HCT116 (cell line): ENCODE measurements at regions not wholly inside any gene's neighbourhood (a gene's known extent, or its start where the extent isn't known, plus 50 kb on each side); places are given as distances from the start of the nearest gene placed in this dataset.

Source experiments
- ATAC-seq: fragments of 200-7000 bp; cut with Tn5 transposase; 2 replicates; pipeline ENCODE4 v1.9.1; 2020; ENCODE audit warnings: mild to moderate bottlenecking, moderate library complexity
- BruUV-seq: library from RNA; stranded (reverse); fragments of 400-500 nt; replicated peaks from 2 replicates; lab custom pipeline; 2021; lab: Mats Ljungman, UMichigan
- CTCF ChIA-PET: fragments of 300-600 bp; sonication (Branson Sonifier 250); formaldehyde crosslinking; loops from one replicate; lab custom pipeline; 2021; ENCODE audit warnings: antibody characterized with exemption; lab: Charles Lee
- POLR2A ChIA-PET: fragments of 300-600, 350-600 bp; sonication (Branson Sonifier 250); formaldehyde crosslinking; loops from one replicate; lab custom pipeline; 2021; ENCODE audit warnings: antibody characterized with exemption; lab: Charles Lee
- RAD21 ChIA-PET, 2 experiments: fragments of 300-600 bp; sonication (Branson Sonifier 250); formaldehyde crosslinking; loops; one replicate each; lab custom pipeline; 2023; ENCODE audit warnings: low total read pairs in 2 of 2; ENCODE audit not compliant: uncharacterized antibody in 2 of 2, unreplicated experiment in 2 of 2, low non-redundant PET in 1 of 2; lab: Charles Lee
- DNase-seq: peaks from one replicate; pipeline ENCODE4 v3.0.0-alpha.2; 2010; ENCODE audit warnings: low read depth, low spot score
- H2AFZ ChIP-seq: fragments of 200-600 bp; shearing (Covaris generic), sonication (generic); 2 replicates; pipeline ENCODE4 v1.6.1; 2017; ENCODE audit warnings: low read depth, mixed run types, mixed read lengths, antibody characterized with exemption, low read length; ENCODE audit not compliant: poor library complexity, severe bottlenecking
- H3K27ac ChIP-seq: 2 replicates; pipeline ENCODE4 v1.5.1; 2012; ENCODE audit warnings: low read depth, low read length
- H3K27me3 ChIP-seq: fragments of 200-600 bp; sonication (generic); 2 replicates; pipeline ENCODE4 v1.6.1; 2016; ENCODE audit warnings: mixed run types, low read length, mixed read lengths; ENCODE audit not compliant: insufficient read depth
- H3K36me3 ChIP-seq, 2 experiments: fragments of 200-500 bp in 1 of 2; fragments of 200-600 bp in 1 of 2; sonication (Bioruptor generic) in 1 of 2; sonication (generic) in 1 of 2; 2 replicates each; pipeline versions ENCODE4 v1.5.1 to v1.6.1; 2014 to 2016; ENCODE audit warnings: low read length in 2 of 2, inconsistent platforms in 1 of 2, mixed read lengths in 1 of 2, mixed run types in 1 of 2; ENCODE audit not compliant: insufficient read depth in 2 of 2, control insufficient read depth in 1 of 2
- H3K4me1 ChIP-seq, 2 experiments: fragments of 200-600 bp in 1 of 2; sonication (generic) in 1 of 2; 2 replicates each; pipeline versions ENCODE4 v1.5.1 to v1.6.1; 2012 to 2017; ENCODE audit warnings: low read length in 2 of 2, inconsistent platforms in 1 of 2, mild to moderate bottlenecking in 1 of 2, mixed read lengths in 1 of 2, mixed run types in 1 of 2, moderate library complexity in 1 of 2; ENCODE audit not compliant: insufficient read depth in 2 of 2, control insufficient read depth in 1 of 2
- H3K4me2 ChIP-seq: fragments of 200-600 bp; sonication (generic); 2 replicates; pipeline ENCODE4 v1.6.1; 2017; ENCODE audit warnings: mixed run types, low read length, mixed read lengths
- H3K4me3 ChIP-seq, 2 experiments: fragments of 200-600 bp in 1 of 2; sonication (generic) in 1 of 2; replicated peaks in 1 of 2; 2 replicates each; pipeline ENCODE4 v1.5.1; 2011 to 2016; ENCODE audit warnings: low read length in 2 of 2, control low read depth in 1 of 2, low read depth in 1 of 2, mild to moderate bottlenecking in 1 of 2, mixed read lengths in 1 of 2, mixed run types in 1 of 2
- H3K79me2 ChIP-seq: fragments of 200-600 bp; sonication (generic); 2 replicates; pipeline ENCODE4 v1.6.1; 2017; ENCODE audit warnings: mild to moderate bottlenecking, mixed run types, low read length, moderate library complexity, mixed read lengths; ENCODE audit not compliant: insufficient read depth
- H3K9ac ChIP-seq: fragments of 200-600 bp; sonication (generic); 2 replicates; pipeline ENCODE4 v1.6.1; 2016; ENCODE audit warnings: low read length, mixed read lengths
- H3K9me2 ChIP-seq: fragments of 200-600 bp; sonication (generic), shearing (Covaris generic); 2 replicates; pipeline ENCODE4 v1.6.1; 2017; ENCODE audit warnings: mixed run types, mild to moderate bottlenecking, moderate library complexity; ENCODE audit not compliant: insufficient read depth
- H3K9me3 ChIP-seq, 2 experiments: fragments of 200-500 bp in 1 of 2; fragments of 200-600 bp in 1 of 2; sonication (Bioruptor generic) in 1 of 2; sonication (generic) in 1 of 2; 2 replicates each; pipeline ENCODE4 v1.6.1; 2014 to 2017; ENCODE audit warnings: low read length in 2 of 2, mixed read lengths in 2 of 2, inconsistent platforms in 1 of 2, low read depth in 1 of 2, mild to moderate bottlenecking in 1 of 2, mixed run types in 1 of 2, moderate library complexity in 1 of 2; ENCODE audit not compliant: control insufficient read depth in 1 of 2, insufficient read depth in 1 of 2
- H4K20me1 ChIP-seq: fragments of 200-600 bp; sonication (generic), shearing (Covaris generic); 2 replicates; pipeline ENCODE4 v1.6.1; 2017; ENCODE audit warnings: mixed run types, mild to moderate bottlenecking, moderate library complexity; ENCODE audit not compliant: insufficient read depth
- CBX3 ChIP-seq: IDR thresholded peaks from 2 replicates; pipeline ENCODE4 v1.6.1; 2012; ENCODE audit warnings: low read depth
- CEBPB ChIP-seq: IDR thresholded peaks from 2 replicates; pipeline ENCODE4 v1.6.1; 2012; ENCODE audit warnings: low read depth
- ELF1 ChIP-seq: IDR thresholded peaks from 2 replicates; pipeline ENCODE4 v1.6.1; 2012; ENCODE audit warnings: low read depth, borderline replicate concordance
- EZH2phosphoT487 ChIP-seq: fragments of 200-600 bp; IDR thresholded peaks from 2 replicates; pipeline ENCODE4 v1.6.1; 2018; ENCODE audit warnings: antibody characterized with exemption, borderline replicate concordance
- JUND ChIP-seq: IDR thresholded peaks from 2 replicates; pipeline ENCODE4 v1.6.1; 2012
- MAX ChIP-seq: IDR thresholded peaks from 2 replicates; pipeline ENCODE4 v1.6.1; 2012
- POLR2A ChIP-seq: IDR thresholded peaks from 2 replicates; pipeline ENCODE4 v1.7.0; 2011; ENCODE audit warnings: borderline replicate concordance; ENCODE audit not compliant: insufficient read depth, insufficient read length; ENCODE audit errors: extremely low read depth
- RAD21 ChIP-seq: IDR thresholded peaks from 2 replicates; pipeline ENCODE4 v1.6.1; 2012; ENCODE audit warnings: low read depth, mild to moderate bottlenecking
- REST ChIP-seq: IDR thresholded peaks from 2 replicates; pipeline ENCODE4 v1.6.1; 2012; ENCODE audit warnings: low read depth
- SIN3A ChIP-seq: IDR thresholded peaks from 2 replicates; pipeline ENCODE4 v1.6.1; 2012; ENCODE audit warnings: low read depth
- SRF ChIP-seq: IDR thresholded peaks from 2 replicates; pipeline ENCODE4 v1.6.1; 2012; ENCODE audit warnings: low read depth
- YY1 ChIP-seq: IDR thresholded peaks from 2 replicates; pipeline ENCODE4 v1.6.1; 2011; ENCODE audit warnings: low read length, low read depth, moderate library complexity, mild to moderate bottlenecking; ENCODE audit not compliant: insufficient replicate concordance; ENCODE audit errors: extremely low read depth
- ZFX ChIP-seq: fragments of 450-650 bp; IDR thresholded peaks from 2 replicates; pipeline ENCODE4 v1.6.1; 2017
- ZNF274 ChIP-seq: fragments of 200-500 bp; sonication (Bioruptor generic); IDR thresholded peaks from 2 replicates; pipeline ENCODE4 v1.6.1; 2014; ENCODE audit warnings: mild to moderate bottlenecking, low read depth, low read length, inconsistent platforms
- intact Hi-C: fragments of 100-400 bp; cut with micrococcal nuclease; formaldehyde crosslinking; loops from 2 replicates; pipeline ENCODE4 v1.10.0; 2022
- TF ChIP-seq, protein P1 (sequence below): IDR thresholded peaks from 2 replicates; pipeline ENCODE4 v1.6.1; 2012
- TF ChIP-seq, protein P2 (sequence below): IDR thresholded peaks from 2 replicates; pipeline ENCODE4 v1.6.1; 2011; ENCODE audit warnings: mild to moderate bottlenecking, low read length, moderate library complexity; ENCODE audit not compliant: insufficient replicate concordance; ENCODE audit errors: extremely low read depth

DNA sequence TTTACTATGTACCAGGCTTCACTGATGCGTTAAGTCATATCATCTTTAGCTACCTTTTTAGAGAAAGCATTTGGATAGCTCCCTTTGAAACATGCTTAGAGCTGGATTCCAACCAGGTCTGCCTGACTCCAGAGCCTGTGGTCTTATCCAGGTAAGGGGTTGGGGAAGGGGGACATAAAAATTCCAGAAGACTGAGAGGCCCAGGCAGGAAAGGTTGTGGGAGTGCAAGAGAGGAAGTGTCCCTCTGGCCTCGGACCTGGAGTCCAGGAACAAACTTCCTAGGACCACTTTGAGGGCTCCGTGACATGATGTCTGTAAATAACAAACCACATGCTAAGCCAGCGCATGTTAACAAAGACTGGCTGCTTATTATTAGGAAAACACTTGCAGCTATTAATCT, 163.0 kb upstream of the KCNG1 start:
- no peaks in the 10 kb centered on the region for H3K9me3 ChIP-seq
- DNase-seq = no peak
- no peaks in the 10 kb centered on the region for H3K79me2 ChIP-seq
- H3K4me1 ChIP-seq = no peaks in the 10 kb centered on the region
- peaks cover 5% of the 10 kb centered on the region; the same call in 1 of the 2 replicates for H3K27me3 ChIP-seq
- TF ChIP-seq CEBPB = no peak
- TF ChIP-seq SIN3A = no peak
- TF ChIP-seq, protein P1, sequence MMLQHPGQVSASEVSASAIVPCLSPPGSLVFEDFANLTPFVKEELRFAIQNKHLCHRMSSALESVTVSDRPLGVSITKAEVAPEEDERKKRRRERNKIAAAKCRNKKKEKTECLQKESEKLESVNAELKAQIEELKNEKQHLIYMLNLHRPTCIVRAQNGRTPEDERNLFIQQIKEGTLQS = no peak
- no peak for TF ChIP-seq ELF1
- TF ChIP-seq ZFX = no peak
- no peak for TF ChIP-seq JUND
- no peak for TF ChIP-seq POLR2A
- TF ChIP-seq MAX = no peak
- TF ChIP-seq CBX3 = no peak
- TF ChIP-seq, all 23 proteins: peak for 0
- ChIA-PET CTCF (no interaction called here), RAD21 (no interaction called here), POLR2A (no interaction called here)
- H3K4me3 ChIP-seq = no peak overlapping the region
- H3K4me2 ChIP-seq = no peak overlapping the region
- intact Hi-C loops = no loop called here
- no peaks in the 10 kb centered on the region for H3K36me3 ChIP-seq
- ATAC-seq = no peak
- no TSS peak for BruUV-seq
- no peak overlapping the region for H3K9ac ChIP-seq
- H3K9me2 ChIP-seq = no peaks in the 10 kb centered on the region
- H3K27ac ChIP-seq = no peak overlapping the region
- no peak overlapping the region for H2AFZ ChIP-seq
- no peaks in the 10 kb centered on the region for H4K20me1 ChIP-seq

- intact Hi-C loops = no loop called here
- Histone ChIP-seq H3K4me1 (no peaks in the 10 kb centered on the region), H3K9me3 (no peaks in the 10 kb centered on the region), H3K4me3 (no peak overlapping the region), H3K9me2 (no peaks in the 10 kb centered on the region), H3K36me3 (no peaks in the 10 kb centered on the region), H3K79me2 (no peaks in the 10 kb centered on the region), H3K27ac (no peak overlapping the region), H3K4me2 (no peak overlapping the region), H3K9ac (no peak overlapping the region), H3K27me3 (peaks cover 5% of the 10 kb centered on the region; the same call in 1 of the 2 replicates), H4K20me1 (no peaks in the 10 kb centered on the region), H2AFZ (no peak overlapping the region)
- no TSS peak for BruUV-seq
- CTCF ChIA-PET = no interaction called here
- DNase-seq = no peak
- RAD21 ChIA-PET = no interaction called here
- POLR2A ChIA-PET = interaction anchor here (0.6 kb wide), 1 partner anchor 44 kb away, joined by 3 read pairs; no protein-coding TSS in a partner anchor
- ATAC-seq = no peak
- TF ChIP-seq, protein P1 = no peak
- TF ChIP-seq REST = no peak
- TF ChIP-seq YY1 = no peak
- no peak for TF ChIP-seq ZNF274
- no peak for TF ChIP-seq ZFX
- TF ChIP-seq CBX3 = no peak
- TF ChIP-seq, protein P2, sequence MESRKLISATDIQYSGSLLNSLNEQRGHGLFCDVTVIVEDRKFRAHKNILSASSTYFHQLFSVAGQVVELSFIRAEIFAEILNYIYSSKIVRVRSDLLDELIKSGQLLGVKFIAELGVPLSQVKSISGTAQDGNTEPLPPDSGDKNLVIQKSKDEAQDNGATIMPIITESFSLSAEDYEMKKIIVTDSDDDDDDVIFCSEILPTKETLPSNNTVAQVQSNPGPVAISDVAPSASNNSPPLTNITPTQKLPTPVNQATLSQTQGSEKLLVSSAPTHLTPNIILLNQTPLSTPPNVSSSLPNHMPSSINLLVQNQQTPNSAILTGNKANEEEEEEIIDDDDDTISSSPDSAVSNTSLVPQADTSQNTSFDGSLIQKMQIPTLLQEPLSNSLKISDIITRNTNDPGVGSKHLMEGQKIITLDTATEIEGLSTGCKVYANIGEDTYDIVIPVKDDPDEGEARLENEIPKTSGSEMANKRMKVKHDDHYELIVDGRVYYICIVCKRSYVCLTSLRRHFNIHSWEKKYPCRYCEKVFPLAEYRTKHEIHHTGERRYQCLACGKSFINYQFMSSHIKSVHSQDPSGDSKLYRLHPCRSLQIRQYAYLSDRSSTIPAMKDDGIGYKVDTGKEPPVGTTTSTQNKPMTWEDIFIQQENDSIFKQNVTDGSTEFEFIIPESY = no peak
- no peak for TF ChIP-seq EZH2phosphoT487
- no peak for TF ChIP-seq RAD21
- TF ChIP-seq SRF = no peak
These were observed 162.4 kb upstream of the KCNG1 start for GRCh38 chr20:51185277-51185676.
